Thoracic aorta (tissue), 2 donors: ENCODE measurements at regions not wholly inside any gene's neighbourhood (a gene's known extent, or its start where the extent isn't known, plus 50 kb on each side); places are given as distances from the start of the nearest gene placed in this dataset.

Source experiments
- ATAC-seq: fragments of 150-250 bp; one replicate; pipeline ENCODE4 v1.8.0; 2017; ENCODE audit warnings: low read depth; ENCODE audit not compliant: insufficient number of reproducible peaks, low FRiP score
- DNase-seq: peaks from one replicate; pipeline ENCODE4 v3.0.0-alpha.2; 2020; ENCODE audit warnings: low spot score
- H3K27ac ChIP-seq, 2 donors: fragments of 200-600 bp; sonication (generic); 1 replicate in 1 of 2; 2 replicates in 1 of 2; pipeline ENCODE4 v1.5.1; 2016; ENCODE audit warnings: mild to moderate bottlenecking in 2 of 2, moderate library complexity in 2 of 2
- H3K27me3 ChIP-seq: fragments of 200-600 bp; sonication (generic); replicated peaks from 2 replicates; pipeline ENCODE4 v1.6.0; 2016; ENCODE audit warnings: mild to moderate bottlenecking; ENCODE audit not compliant: insufficient read depth
- H3K36me3 ChIP-seq: fragments of 200-600 bp; sonication (generic); one replicate; pipeline ENCODE4 v1.5.1; 2016
- H3K4me1 ChIP-seq, 2 donors: fragments of 200-600 bp; sonication (generic); 1 replicate in 1 of 2; 2 replicates in 1 of 2; pipeline versions ENCODE4 v1.5.1 to v1.6.0; 2016; ENCODE audit warnings: low read depth in 2 of 2, mild to moderate bottlenecking in 1 of 2; ENCODE audit not compliant: control insufficient read depth in 1 of 2
- H3K4me3 ChIP-seq: fragments of 200-600 bp; sonication (generic); 2 replicates; pipeline ENCODE4 v1.5.1; 2016; ENCODE audit warnings: mild to moderate bottlenecking
- H3K9me3 ChIP-seq: fragments of 200-600 bp; sonication (generic); 2 replicates; pipeline ENCODE4 v1.5.1; 2016
- TF ChIP-seq, protein P1 (sequence below): fragments of 200-600 bp; sonication (generic); IDR thresholded peaks from one replicate; pipeline ENCODE4 v1.5.1; 2019; ENCODE audit warnings: antibody characterized with exemption

DNA sequence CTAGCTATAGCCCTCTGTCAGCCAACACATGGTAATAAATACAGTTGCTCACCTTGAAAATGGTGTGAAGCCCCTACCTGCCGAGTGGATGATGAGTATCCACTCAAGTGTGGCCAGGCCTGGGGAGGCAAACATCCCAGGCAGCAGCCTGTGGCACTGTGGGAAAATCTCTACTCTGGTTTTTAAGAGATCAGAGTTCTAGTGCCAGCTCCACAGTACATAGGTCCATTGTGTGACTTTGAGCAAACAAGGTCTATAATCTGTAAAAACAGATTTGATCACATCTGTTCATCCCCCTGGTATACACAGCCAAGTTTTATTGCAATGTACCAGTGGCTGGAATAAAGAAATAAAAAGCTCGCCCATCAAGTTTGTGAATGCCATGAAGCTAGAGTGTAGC lies 82.7 kb upstream of the ARMC2 start:
- DNase-seq: no peak
- Histone ChIP-seq H3K36me3 (no peaks in the 10 kb centered on the region), H3K9me3 (no peaks in the 10 kb centered on the region), H3K4me3 (no peak overlapping the region), H3K4me1 (peaks cover 3 to 15% of the 10 kb centered on the region in 2 donors), H3K27me3 (no peaks in the 10 kb centered on the region), H3K27ac (no peak overlapping the region)
- TF ChIP-seq, protein P1, sequence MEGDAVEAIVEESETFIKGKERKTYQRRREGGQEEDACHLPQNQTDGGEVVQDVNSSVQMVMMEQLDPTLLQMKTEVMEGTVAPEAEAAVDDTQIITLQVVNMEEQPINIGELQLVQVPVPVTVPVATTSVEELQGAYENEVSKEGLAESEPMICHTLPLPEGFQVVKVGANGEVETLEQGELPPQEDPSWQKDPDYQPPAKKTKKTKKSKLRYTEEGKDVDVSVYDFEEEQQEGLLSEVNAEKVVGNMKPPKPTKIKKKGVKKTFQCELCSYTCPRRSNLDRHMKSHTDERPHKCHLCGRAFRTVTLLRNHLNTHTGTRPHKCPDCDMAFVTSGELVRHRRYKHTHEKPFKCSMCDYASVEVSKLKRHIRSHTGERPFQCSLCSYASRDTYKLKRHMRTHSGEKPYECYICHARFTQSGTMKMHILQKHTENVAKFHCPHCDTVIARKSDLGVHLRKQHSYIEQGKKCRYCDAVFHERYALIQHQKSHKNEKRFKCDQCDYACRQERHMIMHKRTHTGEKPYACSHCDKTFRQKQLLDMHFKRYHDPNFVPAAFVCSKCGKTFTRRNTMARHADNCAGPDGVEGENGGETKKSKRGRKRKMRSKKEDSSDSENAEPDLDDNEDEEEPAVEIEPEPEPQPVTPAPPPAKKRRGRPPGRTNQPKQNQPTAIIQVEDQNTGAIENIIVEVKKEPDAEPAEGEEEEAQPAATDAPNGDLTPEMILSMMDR: no peak
- ATAC-seq: no peak

DNA sequence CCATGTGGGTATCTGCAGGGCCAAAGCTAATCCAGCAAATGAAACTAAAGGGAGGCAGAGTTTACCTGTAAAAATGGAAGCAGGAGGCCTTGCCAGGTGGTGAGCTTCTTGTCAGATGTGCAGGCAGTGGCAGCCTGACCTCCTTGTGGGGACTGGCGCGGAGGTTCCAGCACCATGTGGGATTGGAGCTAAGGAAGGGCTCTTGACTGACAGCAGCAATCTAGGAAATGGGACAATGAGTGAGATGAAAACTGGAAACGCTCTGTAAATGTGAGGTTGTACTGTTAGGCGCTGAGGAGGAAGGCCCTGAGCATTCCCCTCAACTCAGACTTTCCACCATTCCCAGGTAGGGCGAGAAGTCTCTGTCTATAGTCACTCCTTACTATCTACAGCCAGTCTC lies 81.8 kb upstream of the ARMC2 start:
- H3K27ac ChIP-seq: no peak overlapping the region
- DNase-seq (no peak), ATAC-seq (no peak)
- no peaks in the 10 kb centered on the region for H3K27me3 ChIP-seq
- H3K4me3 ChIP-seq: no peak overlapping the region
- H3K9me3 ChIP-seq: no peaks in the 10 kb centered on the region
- H3K36me3 ChIP-seq: no peaks in the 10 kb centered on the region
- H3K4me1 ChIP-seq: peaks cover 3 to 15% of the 10 kb centered on the region in 2 donors
- TF ChIP-seq, protein P1: no peak

DNA sequence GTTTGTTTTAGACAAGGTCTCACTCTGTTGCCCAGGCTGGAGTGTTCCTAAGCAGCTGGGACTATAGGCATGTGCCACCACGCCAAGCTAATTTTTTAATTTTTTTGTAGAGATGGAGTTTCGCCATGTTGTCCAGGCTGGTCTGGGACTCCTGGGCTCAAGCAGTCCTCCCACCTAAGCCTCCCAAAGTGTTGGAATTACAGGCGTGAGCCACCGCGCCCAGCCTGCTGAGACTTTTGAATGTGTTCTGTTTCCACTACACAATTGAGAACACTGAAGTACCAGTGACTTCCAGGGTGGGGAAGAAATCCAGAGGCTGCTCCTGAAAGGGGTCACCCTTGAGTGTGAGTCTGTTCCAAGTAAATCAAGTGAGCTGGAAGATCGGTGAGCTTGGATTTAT lies 81.3 kb upstream of the ARMC2 start:
- Histone ChIP-seq H3K4me3 (no peak overlapping the region), H3K27ac (no peak overlapping the region), H3K27me3 (no peaks in the 10 kb centered on the region), H3K36me3 (no peaks in the 10 kb centered on the region), H3K4me1 (peaks cover 3 to 15% of the 10 kb centered on the region in 2 donors), H3K9me3 (no peaks in the 10 kb centered on the region)
- DNase-seq: no peak
- TF ChIP-seq, protein P1: no peak
- ATAC-seq: no peak

DNA sequence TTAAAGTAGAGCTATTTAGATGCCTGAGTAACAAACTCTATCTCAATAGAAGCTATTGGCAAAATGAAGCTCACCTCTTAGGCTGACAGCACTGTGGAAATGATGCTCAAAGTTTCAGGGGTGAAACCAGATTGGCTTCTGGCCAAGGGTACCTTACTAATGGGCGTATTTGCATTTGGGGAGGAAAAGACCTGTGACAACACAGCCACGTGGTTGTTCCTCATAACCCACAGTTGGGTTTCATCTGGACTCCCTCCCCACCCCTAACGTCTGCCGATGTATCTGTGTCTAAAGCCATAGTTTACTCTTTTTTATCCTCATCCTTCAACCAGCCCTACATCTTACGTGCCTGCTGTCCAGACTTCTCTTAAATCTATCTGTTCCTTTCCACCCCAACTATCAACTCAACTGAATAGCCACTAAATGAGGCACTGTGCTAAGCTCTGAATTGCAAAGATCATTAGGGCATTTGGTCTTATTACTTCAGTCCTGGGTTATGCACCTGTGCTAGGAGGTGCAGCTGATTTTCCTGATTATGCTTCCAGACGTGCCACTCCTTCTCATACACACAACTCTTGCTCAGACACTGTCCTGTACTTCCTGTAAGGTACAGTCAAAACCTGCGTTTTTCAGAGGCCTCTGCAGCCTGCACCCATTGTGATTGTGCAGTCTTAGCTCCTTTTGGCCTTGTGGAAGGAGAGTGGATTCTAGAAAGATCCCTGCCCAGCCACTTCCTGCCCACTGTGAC lies 80.6 kb upstream of the ARMC2 start:
- DNase-seq (no peak), ATAC-seq (no peak)
- no peaks in the 10 kb centered on the region for H3K36me3 ChIP-seq
- TF ChIP-seq, protein P1: no peak
- H3K4me3 ChIP-seq: no peak overlapping the region
- no peaks in the 10 kb centered on the region for H3K9me3 ChIP-seq
- H3K27me3 ChIP-seq: no peaks in the 10 kb centered on the region
- peaks cover 3 to 15% of the 10 kb centered on the region in 2 donors for H3K4me1 ChIP-seq
- no peak overlapping the region for H3K27ac ChIP-seq

DNA sequence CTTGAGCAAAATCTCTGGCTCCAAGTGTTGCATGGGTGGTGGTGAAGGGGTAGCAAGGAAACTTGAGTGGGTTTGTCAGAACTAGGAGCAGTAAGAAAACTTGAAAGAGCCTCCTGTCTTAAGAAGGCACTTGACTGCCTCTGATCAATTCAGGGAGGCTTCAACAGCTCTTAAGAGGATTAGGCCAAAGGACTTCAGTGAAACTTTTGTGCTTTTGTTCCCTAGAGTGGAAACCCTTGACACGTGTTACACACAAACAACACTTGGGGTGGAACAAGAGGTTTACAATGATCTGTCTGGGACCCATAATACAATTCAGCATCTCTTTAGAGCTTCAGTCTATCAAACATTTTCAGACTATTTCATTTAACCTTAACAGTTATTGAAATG lies 80.1 kb upstream of the ARMC2 start:
- Histone ChIP-seq H3K4me1 (peaks cover 3 to 15% of the 10 kb centered on the region in 2 donors), H3K27ac (no peak overlapping the region), H3K27me3 (no peaks in the 10 kb centered on the region), H3K4me3 (no peak overlapping the region), H3K9me3 (no peaks in the 10 kb centered on the region), H3K36me3 (no peaks in the 10 kb centered on the region)
- DNase-seq (no peak), ATAC-seq (no peak)
- TF ChIP-seq, protein P1: no peak
